ENCODE measurements at regions not wholly inside any gene's neighbourhood (a gene's known extent, or its start where the extent isn't known, plus 50 kb on each side); places are given as distances from the start of the nearest gene placed in this dataset.

- no peak for DNase-seq (ENCODE audit: low spot score)
Measured at GRCh38 chr1:24985737-24986136, 55.7 kb upstream of the RUNX3 start.

DNA sequence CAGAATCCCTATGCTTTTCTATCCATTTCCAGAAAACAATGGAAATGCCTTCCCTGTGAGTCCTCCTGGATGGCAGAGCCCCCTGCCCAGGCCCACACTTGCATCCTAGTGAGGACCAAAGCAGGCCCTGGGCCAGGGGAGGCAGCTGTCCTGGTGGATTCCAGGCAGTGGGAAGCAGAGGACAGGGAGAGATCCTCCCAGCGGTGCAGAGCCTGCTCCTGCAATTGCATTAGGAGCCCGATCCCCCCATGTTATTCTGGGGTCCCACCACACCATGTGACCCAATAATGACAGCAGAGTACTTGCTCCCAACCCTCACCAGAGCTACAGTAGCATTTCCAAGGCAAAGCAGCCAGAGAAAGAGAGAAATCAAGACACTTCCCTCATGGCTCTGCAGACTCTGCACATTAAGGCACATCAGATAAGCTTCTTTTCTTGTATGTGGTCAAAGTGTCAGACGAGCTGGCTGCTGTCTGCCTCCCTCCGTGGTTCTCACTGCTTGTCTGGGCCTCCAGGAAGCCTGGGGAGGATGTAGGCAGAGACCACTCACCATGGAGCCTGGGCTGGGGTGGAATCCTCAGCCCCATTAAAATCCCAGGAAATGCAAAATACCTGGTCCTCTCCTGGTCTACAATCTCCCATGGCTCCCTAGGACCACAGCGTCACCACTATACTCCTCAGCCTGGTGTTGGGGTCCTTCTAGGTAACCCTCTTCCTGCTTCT is 54.9 kb upstream of the RUNX3 start:
- DNase-seq (ENCODE audit: low spot score) = no peak

DNA sequence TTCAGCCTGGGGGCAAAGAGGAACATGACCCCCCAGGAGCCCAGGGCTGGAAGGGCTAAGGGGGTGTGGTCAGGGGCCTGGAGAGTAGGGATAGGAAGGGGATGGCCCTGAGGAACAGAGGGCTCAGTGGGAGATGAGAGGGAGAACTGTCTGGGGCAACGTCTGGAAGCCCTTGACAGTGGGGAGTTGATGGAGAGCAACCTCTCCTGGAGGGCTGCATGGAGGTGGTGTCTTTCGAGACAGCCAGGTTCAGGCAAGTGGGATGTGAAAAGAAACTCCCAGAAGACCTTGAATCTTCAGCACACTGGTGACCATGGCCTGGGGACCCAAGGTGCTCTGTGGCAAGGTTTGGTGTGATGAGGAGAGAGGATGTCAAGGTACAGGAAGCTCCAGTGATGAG is 54.2 kb upstream of the RUNX3 start:
- DNase-seq (ENCODE audit: low spot score) = no peak

DNA sequence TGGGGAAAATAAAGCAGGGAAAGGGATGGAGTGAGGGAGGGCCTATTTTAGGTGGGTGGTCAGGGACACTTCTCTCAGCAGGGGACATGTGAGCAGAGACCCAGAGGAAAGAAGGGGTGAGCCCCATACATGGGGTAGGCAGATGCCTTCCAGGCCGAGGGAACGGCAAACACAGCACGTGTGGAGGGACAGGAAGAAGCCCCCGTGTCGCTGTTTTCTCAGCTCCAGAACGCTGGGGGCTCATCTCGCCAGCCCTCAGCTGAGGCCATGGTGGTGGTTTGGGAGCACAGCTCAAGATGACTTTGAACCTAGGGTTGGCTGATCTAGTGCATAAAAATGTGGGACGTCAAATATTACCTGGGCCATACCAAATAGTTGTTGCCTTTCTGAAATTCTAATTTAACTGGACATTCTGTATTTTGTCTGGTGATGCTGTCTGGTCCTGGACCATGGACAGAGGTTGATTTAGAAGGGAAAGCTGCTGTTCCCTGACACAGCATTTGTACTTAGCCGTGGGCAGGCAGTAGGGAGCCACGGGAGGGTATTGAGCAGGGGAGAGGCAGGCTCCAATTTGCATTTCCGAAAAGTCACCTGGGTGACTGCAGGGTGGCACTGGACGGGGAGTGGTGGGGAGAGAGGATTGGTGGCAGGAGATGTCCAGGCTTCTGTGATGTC is 53.1 kb upstream of the RUNX3 start:
- no peak for DNase-seq (ENCODE audit: low spot score)

DNA sequence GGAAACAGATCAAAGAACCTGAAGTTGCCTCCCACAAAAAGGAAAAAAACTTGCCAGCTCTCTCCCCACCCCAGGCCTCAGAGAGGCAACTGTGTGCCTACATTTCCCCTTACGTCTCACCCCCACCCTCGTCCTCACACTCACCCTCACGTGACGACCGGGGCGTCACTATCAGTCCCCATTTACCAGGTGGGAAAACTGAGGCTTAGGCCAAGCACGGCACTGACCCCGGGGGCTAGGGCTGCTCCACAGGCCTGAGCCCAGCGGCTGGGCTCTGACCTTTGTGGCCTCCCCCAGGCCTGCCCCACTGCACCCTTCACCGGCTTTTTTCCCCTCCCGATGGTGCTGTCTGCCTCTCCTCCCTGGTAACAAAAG is 51.5 kb upstream of the RUNX3 start:
- DNase-seq (ENCODE audit: low spot score) = no peak

- DNase-seq (ENCODE audit: low spot score) = no peak
Measured at GRCh38 chr1:24980836-24981630, 51.0 kb upstream of the RUNX3 start.

Measured in cerebellar cortex (tissue), 1 donor.